Endothelial cell (in vitro differentiated cells): ENCODE measurements at regions not wholly inside any gene's neighbourhood (a gene's known extent, or its start where the extent isn't known, plus 50 kb on each side); places are given as distances from the start of the nearest gene placed in this dataset.

Source experiments
- DNase-seq: peaks from one replicate; pipeline ENCODE4 v3.0.0; 2021; ENCODE audit warnings: low spot score
- H3K27ac Mint-ChIP-seq: one replicate; pipeline ENCODE4 v1.8.0; 2021; ENCODE audit warnings: mixed read lengths, inconsistent platforms; ENCODE audit not compliant: unreplicated experiment
- H3K27me3 Mint-ChIP-seq: one replicate; pipeline ENCODE4 v1.8.0; 2021; ENCODE audit warnings: mild to moderate bottlenecking, moderate library complexity, mixed read lengths, inconsistent platforms; ENCODE audit not compliant: unreplicated experiment
- H3K36me3 Mint-ChIP-seq: one replicate; pipeline ENCODE4 v1.8.0; 2021; ENCODE audit warnings: mild to moderate bottlenecking, low read depth, mixed read lengths, inconsistent platforms; ENCODE audit not compliant: unreplicated experiment
- H3K4me1 Mint-ChIP-seq: one replicate; pipeline ENCODE4 v1.8.0; 2021; ENCODE audit warnings: mild to moderate bottlenecking, mixed read lengths, inconsistent platforms; ENCODE audit not compliant: unreplicated experiment
- H3K4me3 Mint-ChIP-seq: one replicate; pipeline ENCODE4 v1.8.0; 2021; ENCODE audit warnings: mild to moderate bottlenecking, mixed read lengths, inconsistent platforms; ENCODE audit not compliant: unreplicated experiment
- H3K9me3 Mint-ChIP-seq: one replicate; pipeline ENCODE4 v1.8.0; 2021; ENCODE audit warnings: mixed read lengths, inconsistent platforms; ENCODE audit not compliant: unreplicated experiment
- CTCF ChIP-seq: fragments of 200-600 bp; sonication (generic); IDR thresholded peaks from one replicate; pipeline ENCODE4 v1.5.0; 2021; ENCODE audit warnings: antibody characterized with exemption; ENCODE audit not compliant: unreplicated experiment

DNA sequence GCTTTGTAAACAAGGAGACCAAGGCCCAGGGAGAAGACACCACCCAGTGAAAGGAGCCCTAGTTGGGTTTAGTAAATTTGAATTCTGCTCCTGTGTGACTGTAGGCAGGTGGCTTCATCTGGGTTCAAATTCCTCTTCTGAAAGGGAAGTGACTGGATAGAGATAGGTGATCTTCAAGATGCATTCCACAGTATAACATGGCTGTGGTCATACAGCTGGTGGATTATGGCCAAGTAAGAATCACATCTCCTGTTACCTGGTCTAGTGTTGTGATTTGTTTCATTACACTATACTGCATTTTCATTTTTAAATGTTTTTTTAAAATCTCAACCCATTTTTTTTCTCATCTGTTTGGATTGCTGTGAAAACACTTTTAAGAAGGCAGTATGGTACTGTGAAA, 58.0 kb upstream of the PICALM start:
- no peak for TF ChIP-seq CTCF
- H3K36me3 Mint-ChIP-seq: no peaks in the 10 kb centered on the region
- no peaks in the 10 kb centered on the region for H3K27me3 Mint-ChIP-seq
- no peaks in the 10 kb centered on the region for H3K9me3 Mint-ChIP-seq
- H3K4me1 Mint-ChIP-seq: peaks cover 2% of the 10 kb centered on the region
- DNase-seq: no peak
- no peak overlapping the region for H3K27ac Mint-ChIP-seq
- H3K4me3 Mint-ChIP-seq: no peak overlapping the region

- no peak overlapping the region for H3K4me3 Mint-ChIP-seq
- H3K9me3 Mint-ChIP-seq: no peaks in the 10 kb centered on the region
- peaks cover 4% of the 10 kb centered on the region for H3K4me1 Mint-ChIP-seq
- TF ChIP-seq CTCF: no peak
- H3K27me3 Mint-ChIP-seq: peaks cover 1% of the 10 kb centered on the region
- no peak overlapping the region for H3K27ac Mint-ChIP-seq
- no peak for DNase-seq
- H3K36me3 Mint-ChIP-seq: no peaks in the 10 kb centered on the region
Observed at GRCh38 chr11:86124251-86125233, 55.7 kb upstream of the PICALM start.

- Mint-ChIP-seq H3K4me3 (no peak overlapping the region), H3K27ac (no peak overlapping the region), H3K9me3 (no peaks in the 10 kb centered on the region), H3K36me3 (no peaks in the 10 kb centered on the region), H3K27me3 (peaks cover 1% of the 10 kb centered on the region), H3K4me1 (peaks cover 4% of the 10 kb centered on the region)
- no peak for TF ChIP-seq CTCF
- DNase-seq: no peak
Observed at GRCh38 chr11:86122773-86123172, 53.9 kb upstream of the PICALM start.

DNA sequence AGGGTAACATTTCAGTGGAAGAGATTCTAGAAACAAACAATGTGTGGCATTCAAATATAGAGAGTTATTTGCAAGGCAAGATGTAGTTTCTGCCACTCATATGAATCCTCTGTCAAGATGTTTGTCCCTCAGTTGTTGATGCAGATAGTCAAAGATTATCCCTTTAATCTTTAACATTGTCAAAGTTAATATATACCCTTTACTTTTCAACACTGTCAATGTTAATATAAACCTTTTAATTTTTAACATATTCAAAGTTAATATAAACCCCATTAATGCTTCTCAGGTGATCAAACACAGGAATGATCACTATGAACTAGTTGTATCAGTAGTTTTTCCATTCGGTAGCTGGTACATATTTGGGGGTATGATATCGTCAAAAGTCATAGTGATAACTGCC, 51.9 kb upstream of the PICALM start:
- TF ChIP-seq CTCF: no peak
- Mint-ChIP-seq H3K27me3 (peaks cover 1% of the 10 kb centered on the region), H3K36me3 (no peaks in the 10 kb centered on the region), H3K27ac (no peak overlapping the region), H3K9me3 (no peaks in the 10 kb centered on the region), H3K4me3 (no peak overlapping the region), H3K4me1 (peaks cover 3% of the 10 kb centered on the region)
- no peak for DNase-seq

- Mint-ChIP-seq H3K4me3 (no peak overlapping the region), H3K27ac (no peak overlapping the region), H3K4me1 (peaks cover 3% of the 10 kb centered on the region), H3K9me3 (no peaks in the 10 kb centered on the region), H3K27me3 (peaks cover 1% of the 10 kb centered on the region), H3K36me3 (no peaks in the 10 kb centered on the region)
- no peak for TF ChIP-seq CTCF
- no peak for DNase-seq
Observed at GRCh38 chr11:86119906-86120305, 51.0 kb upstream of the PICALM start.
